B cell (primary cell): ENCODE measurements at regions not wholly inside any gene's neighbourhood (a gene's known extent, or its start where the extent isn't known, plus 50 kb on each side); places are given as distances from the start of the nearest gene placed in this dataset.
"Not testable (repeated sequence)": the region's sequence is repeated elsewhere in the genome, so short reads cannot be mapped to it uniquely, and the experiment has no call there.

ENCODE experiments used
- ATAC-seq: fragments of 200-7000 bp; cut with Tn5 transposase; one replicate; pipeline ENCODE4 v1.10.0; 2021; ENCODE audit warnings: low read depth, mild to moderate bottlenecking, moderate number of reproducible peaks, moderate library complexity
- CTCF ChIA-PET: fragments of 350-600 bp; sonication (Branson Sonifier 250); formaldehyde crosslinking; loops from one replicate; lab custom pipeline; 2021; ENCODE audit warnings: antibody characterized with exemption, inconsistent platforms; lab: Charles Lee
- POLR2A ChIA-PET: fragments of 350-600 bp; sonication (Branson Sonifier 250); formaldehyde crosslinking; loops from one replicate; lab custom pipeline; 2021; ENCODE audit warnings: antibody characterized with exemption; lab: Charles Lee
- DNase-seq: peaks from one replicate; pipeline ENCODE4 v3.0.0; 2013
- H2AFZ ChIP-seq: 2 replicates; pipeline ENCODE4 v1.6.1; 2012; ENCODE audit warnings: mild to moderate bottlenecking, low read depth, low read length; ENCODE audit not compliant: insufficient read depth, poor library complexity, severe bottlenecking
- H3K27ac ChIP-seq, 2 donors: 1 replicate in 1 of 2; 2 replicates in 1 of 2; pipeline ENCODE4 v1.5.1; 2012 to 2013; ENCODE audit warnings: low read length in 2 of 2, mild to moderate bottlenecking in 2 of 2, moderate library complexity in 1 of 2
- H3K27me3 ChIP-seq, 4 experiments: fragments of 200-600 bp in 1 of 4; sonication (generic) in 1 of 4; replicated peaks in 1 of 4; 1 replicate in 2 of 4; 2 replicates in 2 of 4; pipeline versions ENCODE4 v1.6.1 to v1.7.0; 2013 to 2016; ENCODE audit warnings: low read length in 3 of 4, mild to moderate bottlenecking in 2 of 4, mixed read lengths in 1 of 4, moderate library complexity in 1 of 4; ENCODE audit not compliant: insufficient read depth in 4 of 4, control insufficient read depth in 3 of 4; ENCODE audit errors: control extremely low read depth in 1 of 4
- H3K36me3 ChIP-seq, 2 experiments: replicated peaks in 1 of 2; 1 replicate in 1 of 2; 2 replicates in 1 of 2; pipeline versions ENCODE4 v1.6.1 to v1.7.1; 2013; ENCODE audit warnings: low read length in 1 of 2; ENCODE audit not compliant: insufficient read depth in 2 of 2, control insufficient read depth in 1 of 2; ENCODE audit errors: control extremely low read depth in 1 of 2, extremely low read depth in 1 of 2
- H3K4me1 ChIP-seq, 2 donors: fragments of 200-600 bp in 1 of 2; sonication (generic) in 1 of 2; 1 replicate in 1 of 2; 2 replicates in 1 of 2; pipeline versions ENCODE4 v1.5.1 to v1.6.1; 2013 to 2017; ENCODE audit warnings: low read length in 2 of 2; ENCODE audit not compliant: control insufficient read depth in 2 of 2, insufficient read depth in 2 of 2
- H3K4me2 ChIP-seq: replicated peaks from 2 replicates; pipeline ENCODE3; 2012; ENCODE audit warnings: mild to moderate bottlenecking, low read depth, low read length; ENCODE audit not compliant: poor library complexity, severe bottlenecking
- H3K4me3 ChIP-seq, 5 experiments: fragments of 200-600 bp in 1 of 5; sonication (generic) in 1 of 5; 1 replicate in 3 of 5; 2 replicates in 2 of 5; pipeline versions ENCODE4 v1.5.1 to v1.7.0; 2011 to 2016; ENCODE audit warnings: low read length in 4 of 5, mild to moderate bottlenecking in 4 of 5, low read depth in 2 of 5, control low read depth in 1 of 5, moderate library complexity in 1 of 5; ENCODE audit not compliant: insufficient read depth in 1 of 5; ENCODE audit errors: control extremely low read depth in 1 of 5, extremely low read depth in 1 of 5
- H3K79me2 ChIP-seq: fragments of 200-600 bp; sonication (generic); one replicate; pipeline ENCODE4 v1.6.0; 2016; ENCODE audit warnings: low read length; ENCODE audit not compliant: control insufficient read depth, insufficient read depth
- H3K9ac ChIP-seq: fragments of 200-600 bp; sonication (generic); 2 replicates; pipeline ENCODE4 v1.6.1; 2017; ENCODE audit warnings: mild to moderate bottlenecking, low read length, moderate library complexity
- H3K9me3 ChIP-seq, 3 donors: one replicate each; pipeline versions ENCODE4 v1.6.1 to v1.7.1; 2013; ENCODE audit warnings: low read length in 2 of 3; ENCODE audit not compliant: control insufficient read depth in 2 of 3, insufficient read depth in 1 of 3; ENCODE audit errors: control extremely low read depth in 1 of 3
- H4K20me1 ChIP-seq: 2 replicates; pipeline ENCODE4 v1.6.0; 2012; ENCODE audit warnings: mild to moderate bottlenecking, low read length; ENCODE audit not compliant: insufficient read depth, control insufficient read depth, poor library complexity, severe bottlenecking
- H3K27ac Mint-ChIP-seq: one replicate; pipeline ENCODE4 v1.8.0; 2021; ENCODE audit warnings: mixed read lengths
- H3K27me3 Mint-ChIP-seq: one replicate; pipeline ENCODE4 v1.8.0; 2021; ENCODE audit warnings: mixed read lengths
- H3K4me1 Mint-ChIP-seq: one replicate; pipeline ENCODE4 v1.8.0; 2021; ENCODE audit warnings: mixed read lengths
- H3K4me3 Mint-ChIP-seq: one replicate; pipeline ENCODE4 v1.8.0; 2021; ENCODE audit warnings: mixed read lengths
- H3K9me3 Mint-ChIP-seq: one replicate; pipeline ENCODE4 v1.8.0; 2022; ENCODE audit warnings: mixed read lengths; ENCODE audit not compliant: insufficient read depth
- CTCF ChIP-seq: fragments of 200-600 bp; IDR thresholded peaks from one replicate; pipeline ENCODE4 v1.8.0; 2022; ENCODE audit warnings: antibody characterized with exemption, mild to moderate bottlenecking
- EZH2 ChIP-seq: IDR thresholded peaks from 2 replicates; pipeline ENCODE4 v1.6.1; 2012; ENCODE audit warnings: borderline replicate concordance, low read depth, mild to moderate bottlenecking, moderate library complexity, low read length; ENCODE audit not compliant: insufficient read depth, poor library complexity, severe bottlenecking
- WGBS: methylation state at CpG from one replicate; pipeline ENCODE4 v1.1.5; 2013; ENCODE audit warnings: missing lambda C conversion rate; ENCODE audit not compliant: insufficient coverage; 5-methylcytosine and 5-hydroxymethylcytosine counted together
- intact Hi-C: fragments of 100-400 bp; cut with micrococcal nuclease; formaldehyde crosslinking; loops from one replicate; pipeline ENCODE4 v1.10.0; 2022

GRCh38 chr6:139518556-139519091 is 144.2 kb upstream of the CITED2 start:
- H3K4me3 ChIP-seq: no peak overlapping the region
- Mint-ChIP-seq H3K27me3 (no peaks in the 10 kb centered on the region), H3K4me1 (no peaks in the 10 kb centered on the region), H3K4me3 (no peak overlapping the region), H3K27ac (no peak overlapping the region), H3K9me3 (no peaks in the 10 kb centered on the region)
- H2AFZ ChIP-seq: no peak overlapping the region
- ChIA-PET POLR2A (no interaction called here), CTCF (no interaction called here)
- H3K4me2 ChIP-seq: no peak overlapping the region
- intact Hi-C loops: no loop called here
- 98% methylated on average over 3 of the region's 12 CpGs for WGBS
- no peak overlapping the region for H3K27ac ChIP-seq
- DNase-seq: no peak
- no peaks in the 10 kb centered on the region for H3K27me3 ChIP-seq
- H3K36me3 ChIP-seq: no peaks in the 10 kb centered on the region
- no peaks in the 10 kb centered on the region for H4K20me1 ChIP-seq
- no peak overlapping the region for H3K9ac ChIP-seq
- H3K4me1 ChIP-seq: no peaks in the 10 kb centered on the region
- no peaks in the 10 kb centered on the region for H3K9me3 ChIP-seq
- no peaks in the 10 kb centered on the region for H3K79me2 ChIP-seq
- TF ChIP-seq EZH2: no peak
- no peak for TF ChIP-seq CTCF
- ATAC-seq: no peak

GRCh38 chr6:139517998-139518555 is 143.6 kb upstream of the CITED2 start:
- H2AFZ ChIP-seq, H3K27me3 Mint-ChIP-seq, H3K27ac Mint-ChIP-seq, H3K4me3 ChIP-seq, H3K9me3 ChIP-seq, H3K27me3 ChIP-seq, H3K4me2 ChIP-seq, CTCF ChIA-PET, POLR2A ChIA-PET, H3K36me3 ChIP-seq, H3K4me1 ChIP-seq, H4K20me1 ChIP-seq, H3K79me2 ChIP-seq, DNase-seq, H3K9ac ChIP-seq, H3K4me3 Mint-ChIP-seq, ATAC-seq, intact Hi-C loops, H3K4me1 Mint-ChIP-seq, H3K27ac ChIP-seq, H3K9me3 Mint-ChIP-seq: not testable (repeated sequence)
- WGBS: 74% methylated on average over 7 of the region's 14 CpGs
